NT2/D1 (cell line): ENCODE measurements at regions not wholly inside any gene's neighbourhood (a gene's known extent, or its start where the extent isn't known, plus 50 kb on each side); places are given as distances from the start of the nearest gene placed in this dataset.

Experiments used
- DNase-seq: peaks from one replicate; pipeline ENCODE4 v3.0.0-alpha.2; 2011; ENCODE audit warnings: low read depth, low spot score
- H3K27me3 ChIP-seq: 2 replicates; pipeline ENCODE4 v1.6.0; 2011; ENCODE audit warnings: mild to moderate bottlenecking; ENCODE audit not compliant: insufficient read length, insufficient read depth
- H3K36me3 ChIP-seq: 2 replicates; pipeline ENCODE4 v1.6.1; 2011; ENCODE audit warnings: mild to moderate bottlenecking, low read length, mixed read lengths; ENCODE audit not compliant: insufficient read depth, insufficient read length
- H3K4me1 ChIP-seq: 2 replicates; pipeline ENCODE4 v1.5.1; 2011; ENCODE audit not compliant: insufficient read depth, insufficient read length
- H3K4me3 ChIP-seq: 2 replicates; pipeline ENCODE4 v1.5.1; 2011; ENCODE audit warnings: low read depth; ENCODE audit not compliant: insufficient read length
- H3K9ac ChIP-seq: 2 replicates; pipeline ENCODE4 v1.6.0; 2011; ENCODE audit warnings: low read depth; ENCODE audit not compliant: insufficient read length
- H3K9me3 ChIP-seq: 2 replicates; pipeline ENCODE4 v1.5.1; 2011; ENCODE audit warnings: mild to moderate bottlenecking, low read length; ENCODE audit not compliant: insufficient read depth
- SUZ12 ChIP-seq: IDR thresholded peaks from 2 replicates; pipeline ENCODE4 v1.6.1; 2011; ENCODE audit not compliant: insufficient read length, insufficient read depth; ENCODE audit errors: extremely low read depth
- YY1 ChIP-seq: IDR thresholded peaks from 2 replicates; pipeline ENCODE4 v1.6.1; 2011; ENCODE audit not compliant: insufficient read length, insufficient read depth
- ZNF274 ChIP-seq: IDR thresholded peaks from 2 replicates; pipeline ENCODE4 v1.6.1; 2011; ENCODE audit warnings: mild to moderate bottlenecking, low read depth, low read length

- no peak for TF ChIP-seq YY1
- TF ChIP-seq ZNF274: no peak
- TF ChIP-seq SUZ12: no peak
- no peak overlapping the region for H3K9ac ChIP-seq
- H3K4me3 ChIP-seq: no peak overlapping the region
- H3K9me3 ChIP-seq: peaks cover 16% of the 10 kb centered on the region
- no peaks in the 10 kb centered on the region for H3K36me3 ChIP-seq
- H3K4me1 ChIP-seq: peaks cover 7% of the 10 kb centered on the region
- no peaks in the 10 kb centered on the region for H3K27me3 ChIP-seq
- no peak for DNase-seq
Observed at GRCh38 chr14:104366931-104367865, 212.4 kb upstream of the C14orf180 start.

- Histone ChIP-seq H3K9ac (no peak overlapping the region), H3K9me3 (peaks cover 16% of the 10 kb centered on the region), H3K36me3 (no peaks in the 10 kb centered on the region), H3K4me1 (peaks cover 7% of the 10 kb centered on the region), H3K27me3 (no peaks in the 10 kb centered on the region), H3K4me3 (no peak overlapping the region)
- TF ChIP-seq SUZ12: no peak
- DNase-seq: no peak
Observed at GRCh38 chr14:104367866-104368750, 211.5 kb upstream of the C14orf180 start.

DNA sequence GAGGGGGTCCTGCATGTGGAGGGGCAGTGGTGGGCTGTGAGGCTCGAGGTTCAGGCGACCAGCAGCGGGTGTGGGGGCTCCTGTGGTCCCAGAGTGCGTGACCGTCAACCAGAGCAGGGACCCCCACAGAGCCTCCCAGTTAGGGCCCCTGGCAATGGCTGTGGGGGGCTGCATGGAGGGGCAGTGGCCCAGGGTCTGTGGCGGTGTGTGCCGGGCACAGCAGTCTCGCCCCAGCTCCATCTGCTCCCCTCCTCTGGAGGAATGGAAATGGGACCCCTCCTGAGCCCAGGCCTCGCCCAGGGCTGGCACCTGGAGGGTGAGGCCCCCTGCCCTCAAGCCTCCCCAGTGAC, 210.8 kb upstream of the C14orf180 start:
- H3K9ac ChIP-seq: no peak overlapping the region
- no peak for TF ChIP-seq YY1
- TF ChIP-seq ZNF274: no peak
- no peak for TF ChIP-seq SUZ12
- DNase-seq: no peak
- no peaks in the 10 kb centered on the region for H3K27me3 ChIP-seq
- no peak overlapping the region for H3K4me3 ChIP-seq
- H3K9me3 ChIP-seq: peaks cover 16% of the 10 kb centered on the region
- no peaks in the 10 kb centered on the region for H3K36me3 ChIP-seq
- H3K4me1 ChIP-seq: peaks cover 7% of the 10 kb centered on the region

DNA sequence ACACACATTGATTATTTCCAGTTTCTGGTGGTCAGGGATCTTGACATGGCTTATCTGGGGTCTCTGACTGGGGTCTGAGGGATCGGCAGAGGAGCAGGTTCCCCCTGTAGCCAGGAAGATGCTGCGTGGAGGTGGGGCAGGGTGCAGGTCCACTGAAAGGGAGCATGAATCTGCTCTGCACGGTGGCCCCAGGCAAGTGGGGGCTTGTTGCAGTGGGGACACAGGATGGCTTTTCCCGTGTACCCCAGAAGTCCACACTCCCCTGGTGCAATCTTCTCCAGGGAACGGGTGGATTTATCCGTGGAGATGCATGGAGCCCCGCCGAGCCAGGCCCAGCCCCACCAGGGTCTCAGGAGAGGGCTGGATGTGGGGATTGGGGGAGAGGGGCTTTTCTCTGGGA, 210.4 kb upstream of the C14orf180 start:
- TF ChIP-seq ZNF274: no peak
- TF ChIP-seq YY1: no peak
- TF ChIP-seq SUZ12: no peak
- H3K9me3 ChIP-seq: peaks cover 16% of the 10 kb centered on the region
- H3K4me1 ChIP-seq: peaks cover 5% of the 10 kb centered on the region
- no peak overlapping the region for H3K9ac ChIP-seq
- no peaks in the 10 kb centered on the region for H3K27me3 ChIP-seq
- H3K4me3 ChIP-seq: no peak overlapping the region
- no peak for DNase-seq
- no peaks in the 10 kb centered on the region for H3K36me3 ChIP-seq

DNA sequence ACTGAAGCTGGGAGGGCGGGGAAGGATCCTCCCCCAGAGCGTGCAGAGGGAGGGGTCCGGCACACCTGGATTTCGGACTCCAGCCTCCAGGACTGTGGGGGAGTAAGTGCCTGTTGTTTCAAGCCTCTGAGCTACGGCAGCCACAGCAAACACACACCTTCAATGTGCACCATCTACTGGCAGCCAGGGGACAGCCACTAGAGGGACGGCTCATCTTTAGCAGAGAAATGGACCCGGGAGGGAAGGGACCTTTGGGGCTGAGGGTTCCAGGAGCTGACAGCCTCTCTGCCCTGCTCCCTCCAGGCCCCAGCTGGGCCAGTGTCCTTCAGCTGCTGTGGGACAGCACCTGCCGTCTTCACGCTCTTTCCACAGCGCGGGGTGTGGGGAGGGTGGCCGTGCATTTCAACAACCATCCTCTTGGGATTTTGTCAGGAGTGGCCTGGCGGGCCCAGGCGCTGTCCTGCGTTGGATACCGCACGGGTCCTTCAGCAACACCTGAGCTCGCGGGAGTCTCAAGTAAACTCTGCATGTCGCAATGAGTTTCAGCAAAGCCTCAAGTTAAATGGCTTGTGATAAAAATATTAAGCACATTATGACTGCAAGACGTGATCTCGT, 209.2 kb upstream of the C14orf180 start:
- Histone ChIP-seq H3K9me3 (peaks cover 12% of the 10 kb centered on the region), H3K4me1 (peaks cover 8% of the 10 kb centered on the region), H3K27me3 (no peaks in the 10 kb centered on the region), H3K36me3 (no peaks in the 10 kb centered on the region), H3K9ac (no peak overlapping the region), H3K4me3 (no peak overlapping the region)
- no peak for TF ChIP-seq SUZ12
- no peak for TF ChIP-seq ZNF274
- TF ChIP-seq YY1: no peak
- DNase-seq: peak; percentile 11

GRCh38 chr14:104371031-104371430, 208.5 kb upstream of the C14orf180 start:
- DNase-seq: no peak
- Histone ChIP-seq H3K9me3 (peaks cover 10% of the 10 kb centered on the region), H3K4me3 (no peak overlapping the region), H3K27me3 (no peaks in the 10 kb centered on the region), H3K36me3 (no peaks in the 10 kb centered on the region), H3K4me1 (peaks cover 8% of the 10 kb centered on the region), H3K9ac (no peak overlapping the region)
- no peak for TF ChIP-seq SUZ12
- no peak for TF ChIP-seq ZNF274

DNA sequence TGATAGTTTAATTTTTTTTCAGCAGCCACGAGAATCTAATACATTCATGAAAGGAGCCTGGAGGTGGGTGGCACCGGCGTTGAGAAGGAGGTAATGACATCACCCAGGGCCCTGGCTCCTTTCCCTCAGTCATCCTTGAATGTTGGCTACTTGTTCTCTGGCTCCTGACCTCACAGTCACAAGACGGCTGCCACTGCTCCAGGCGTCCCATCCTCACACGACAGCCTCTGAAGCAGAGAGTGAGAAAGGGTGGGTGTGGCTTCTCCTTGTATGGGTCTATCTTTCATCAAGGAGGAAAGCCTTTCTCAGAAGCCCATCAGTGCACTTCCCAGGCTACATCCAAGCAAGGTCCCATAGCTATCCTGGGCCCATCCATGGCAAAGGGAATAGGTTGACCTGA, 207.6 kb upstream of the C14orf180 start:
- peaks cover 8% of the 10 kb centered on the region for H3K4me1 ChIP-seq
- H3K36me3 ChIP-seq: no peaks in the 10 kb centered on the region
- no peak overlapping the region for H3K9ac ChIP-seq
- no peak overlapping the region for H3K4me3 ChIP-seq
- no peaks in the 10 kb centered on the region for H3K27me3 ChIP-seq
- TF ChIP-seq YY1 (no peak), ZNF274 (no peak), SUZ12 (no peak)
- H3K9me3 ChIP-seq: 0 out of 2 replicates have a peak, but pooled peaks cover 1% of the 10 kb centered on the region
- no peak for DNase-seq
